IMR-90 (cell line): ENCODE measurements at regions not wholly inside any gene's neighbourhood (a gene's known extent, or its start where the extent isn't known, plus 50 kb on each side); places are given as distances from the start of the nearest gene placed in this dataset.

ENCODE experiments used
- ATAC-seq: fragments of 200-7000 bp; cut with Tn5 transposase; 2 replicates; pipeline ENCODE4 v1.9.1; 2020; ENCODE audit warnings: low read depth, mild to moderate bottlenecking, moderate library complexity
- BruUV-seq: library from RNA; stranded (reverse); fragments of 400-500 nt; replicated peaks from 2 replicates; lab custom pipeline; 2021; lab: Mats Ljungman, UMichigan
- CTCF ChIA-PET: fragments of 300-600 bp; formaldehyde crosslinking; extraction: SDS; loops from one replicate; lab custom pipeline; 2021; ENCODE audit warnings: antibody characterized with exemption; lab: Yijun Ruan, JAX
- POLR2A ChIA-PET: fragments of 300-600 bp; sonication (Branson Sonifier 250); formaldehyde crosslinking; loops from one replicate; lab custom pipeline; 2022; ENCODE audit warnings: antibody characterized with exemption; ENCODE audit not compliant: unreplicated experiment; lab: Charles Lee
- DNase-seq: peaks from one replicate; pipeline ENCODE4 v3.0.0; 2013
- H2AFZ ChIP-seq: replicated peaks from 2 replicates; pipeline ENCODE3; 2013; ENCODE audit warnings: low read length, mild to moderate bottlenecking; ENCODE audit not compliant: poor library complexity
- H2AK5ac ChIP-seq: 2 replicates; pipeline ENCODE4 v1.6.1; 2013; ENCODE audit warnings: low read depth, low read length, inconsistent platforms
- H2AK9ac ChIP-seq: replicated peaks from 2 replicates; pipeline ENCODE3; 2013; ENCODE audit warnings: mild to moderate bottlenecking, low read depth, low read length, moderate library complexity; ENCODE audit not compliant: poor library complexity
- H2BK120ac ChIP-seq: 2 replicates; pipeline ENCODE4 v1.6.1; 2013; ENCODE audit warnings: low read depth, low read length, inconsistent platforms
- H2BK15ac ChIP-seq: 3 replicates; pipeline ENCODE4 v1.6.1; 2013; ENCODE audit warnings: low read depth, low read length, inconsistent platforms
- H2BK20ac ChIP-seq: 2 replicates; pipeline ENCODE4 v1.6.1; 2013; ENCODE audit warnings: low read depth, mild to moderate bottlenecking, inconsistent platforms, low read length, moderate library complexity
- H2BK5ac ChIP-seq: 2 replicates; pipeline ENCODE4 v1.6.1; 2013; ENCODE audit warnings: mild to moderate bottlenecking, low read depth, low read length, inconsistent platforms; ENCODE audit not compliant: poor library complexity, severe bottlenecking
- H3K14ac ChIP-seq: replicated peaks from 2 replicates; pipeline ENCODE4 v1.6.1; 2013; ENCODE audit warnings: low read depth, low read length, inconsistent platforms
- H3K18ac ChIP-seq: 2 replicates; pipeline ENCODE4 v1.6.1; 2013; ENCODE audit warnings: low read depth, low read length, control low read depth
- H3K23ac ChIP-seq: 2 replicates; pipeline ENCODE4 v1.6.1; 2013; ENCODE audit warnings: low read depth, low read length, inconsistent platforms
- H3K27ac ChIP-seq: 2 replicates; pipeline ENCODE4 v1.5.1; 2013; ENCODE audit warnings: mild to moderate bottlenecking, control low read depth, low read length; ENCODE audit not compliant: insufficient read depth
- H3K27me3 ChIP-seq: 2 replicates; pipeline ENCODE4 v1.6.1; 2013; ENCODE audit warnings: low read length; ENCODE audit not compliant: control insufficient read depth, insufficient read depth
- H3K36me3 ChIP-seq: 2 replicates; pipeline ENCODE4 v1.6.1; 2013; ENCODE audit warnings: low read length, mixed read lengths; ENCODE audit not compliant: control insufficient read depth, insufficient read depth
- H3K4ac ChIP-seq: 2 replicates; pipeline ENCODE4 v1.6.1; 2013; ENCODE audit warnings: low read depth, low read length, inconsistent platforms
- H3K4me1 ChIP-seq: 2 replicates; pipeline ENCODE4 v1.6.1; 2013; ENCODE audit warnings: low read length, mixed read lengths; ENCODE audit not compliant: control insufficient read depth, insufficient read depth
- H3K4me2 ChIP-seq: 2 replicates; pipeline ENCODE4 v1.6.1; 2013; ENCODE audit warnings: low read depth, mild to moderate bottlenecking, control low read depth, low read length, moderate library complexity
- H3K4me3 ChIP-seq: 2 replicates; pipeline ENCODE4 v1.5.1; 2013; ENCODE audit warnings: low read depth, mild to moderate bottlenecking, control low read depth, low read length, moderate library complexity; ENCODE audit not compliant: insufficient read depth
- H3K56ac ChIP-seq: 2 replicates; pipeline ENCODE4 v1.6.1; 2013; ENCODE audit warnings: low read length, inconsistent platforms; ENCODE audit not compliant: insufficient read depth; ENCODE audit errors: extremely low read depth
- H3K79me1 ChIP-seq, 2 experiments: 2 replicates each; pipeline ENCODE4 v1.6.1; 2013; ENCODE audit warnings: low read length in 2 of 2, inconsistent platforms in 1 of 2, low read depth in 1 of 2
- H3K9ac ChIP-seq: 2 replicates; pipeline ENCODE4 v1.6.1; 2013; ENCODE audit warnings: low read depth, low read length, control low read depth
- H3K9me1 ChIP-seq: 2 replicates; pipeline ENCODE4 v1.6.1; 2013; ENCODE audit warnings: low read length, inconsistent platforms; ENCODE audit not compliant: insufficient read depth
- H3K9me3 ChIP-seq: 2 replicates; pipeline ENCODE4 v1.6.1; 2013; ENCODE audit warnings: low read length; ENCODE audit not compliant: control insufficient read depth, insufficient read depth
- H4K20me1 ChIP-seq: 2 replicates; pipeline ENCODE4 v1.6.1; 2013; ENCODE audit warnings: low read length, inconsistent platforms; ENCODE audit not compliant: insufficient read depth
- H4K5ac ChIP-seq: 2 replicates; pipeline ENCODE4 v1.6.1; 2013; ENCODE audit warnings: mild to moderate bottlenecking, low read depth, low read length, control low read depth
- H4K8ac ChIP-seq, 2 experiments: 2 replicates each; pipeline ENCODE4 v1.6.1; 2013; ENCODE audit warnings: low read depth in 2 of 2, low read length in 2 of 2, control low read depth in 1 of 2, inconsistent platforms in 1 of 2
- H4K91ac ChIP-seq: 2 replicates; pipeline ENCODE4 v1.6.1; 2013; ENCODE audit warnings: low read depth, low read length, inconsistent platforms; ENCODE audit not compliant: insufficient read depth
- CTCF ChIP-seq: conservative IDR thresholded peaks from 2 replicates; pipeline ENCODE4 v1.5.1; 2012; ENCODE audit warnings: mild to moderate bottlenecking, low read depth, low read length, improper control_type of control experiment
- MAZ ChIP-seq: IDR thresholded peaks from 2 replicates; pipeline ENCODE4 v1.6.1; 2012; ENCODE audit warnings: low read depth, mild to moderate bottlenecking, low read length, improper control_type of control experiment, moderate library complexity, borderline replicate concordance
- MXI1 ChIP-seq: IDR thresholded peaks from 2 replicates; pipeline ENCODE4 v1.6.1; 2012; ENCODE audit warnings: low read depth, mild to moderate bottlenecking, low read length, moderate library complexity, borderline replicate concordance
- WGBS, 2 experiments: methylation state at CpG; one replicate each; pipeline versions ENCODE4 v1.1.5 to v1.1.7; 2013; ENCODE audit warnings: missing lambda C conversion rate in 2 of 2; ENCODE audit not compliant: insufficient read length in 1 of 2; ENCODE audit errors: extremely low coverage in 2 of 2; 5-methylcytosine and 5-hydroxymethylcytosine counted together
- dilution Hi-C: fragments of 300-500 bp; cut with HindIII; formaldehyde crosslinking; loops from one replicate; pipeline ENCODE4 v1.14.3; 2018; ENCODE audit warnings: low sequenced_read_pairs; ENCODE audit not compliant: unreplicated experiment
- in situ Hi-C: fragments of 300-500 bp; cut with MboI; formaldehyde crosslinking; loops from 3 replicates; pipeline ENCODE4 v1.14.3; 2019; ENCODE audit warnings: low sequenced_read_pairs, inconsistent platforms, mixed read lengths
- intact Hi-C: fragments of 100-400 bp; cut with micrococcal nuclease; formaldehyde crosslinking; loops from 2 replicates; pipeline ENCODE4 v1.10.0; 2022

- Histone ChIP-seq H3K9me3 (no peaks in the 10 kb centered on the region), H3K4me3 (no peak overlapping the region), H4K20me1 (no peaks in the 10 kb centered on the region), H3K56ac (no peak overlapping the region), H3K27me3 (no peaks in the 10 kb centered on the region), H3K4me2 (no peak overlapping the region), H3K4me1 (no peaks in the 10 kb centered on the region), H2BK20ac (no peak overlapping the region), H2AK5ac (no peak overlapping the region), H4K5ac (no peak overlapping the region), H2BK5ac (no peak overlapping the region), H3K9me1 (no peaks in the 10 kb centered on the region), H3K14ac (no peak overlapping the region), H2AFZ (no peak overlapping the region), H3K27ac (no peak overlapping the region), H4K91ac (no peak overlapping the region), H3K4ac (no peak overlapping the region), H3K36me3 (no peaks in the 10 kb centered on the region), H4K8ac (no peak overlapping the region), H3K79me1 (no peaks in the 10 kb centered on the region), H3K18ac (no peak overlapping the region), H3K23ac (no peak overlapping the region), H3K9ac (no peak overlapping the region), H2BK120ac (no peak overlapping the region), H2AK9ac (no peak overlapping the region), H2BK15ac (no peak overlapping the region)
- BruUV-seq, result no TSS peak
- dilution Hi-C loops (no loop called here), in situ Hi-C loops (no loop called here), intact Hi-C loops (no loop called here)
- 100% methylated on average over 3 of the region's 8 CpGs; no CpG with 5 or more reads in 1 of the 2 experiments for WGBS, 2 experiments
- no peak for ATAC-seq
- no peak for DNase-seq
- CTCF ChIA-PET, result no interaction called here
- TF ChIP-seq MXI1 (no peak), MAZ (no peak), CTCF (no peak)
- POLR2A ChIA-PET, result no interaction called here
Observed at GRCh38 chr3:74135808-74136207, 478.7 kb downstream of the CNTN3 start.
